Aorta (tissue), 5 donors: ENCODE measurements at regions not wholly inside any gene's neighbourhood (a gene's known extent, or its start where the extent isn't known, plus 50 kb on each side); places are given as distances from the start of the nearest gene placed in this dataset.
"Not testable (repeated sequence)": the region's sequence is repeated elsewhere in the genome, so short reads cannot be mapped to it uniquely, and the experiment has no call there.

ENCODE experiments used
- ATAC-seq: fragments of 200-7000 bp; cut with Tn5 transposase; one replicate; pipeline ENCODE4 v1.9.1; 2022; ENCODE audit warnings: moderate library complexity; ENCODE audit not compliant: low FRiP score
- DNase-seq, 2 donors: peaks; one replicate each; pipeline ENCODE4 v3.0.0-alpha.2; 2020
- H3K27ac ChIP-seq, 2 donors: one replicate each; pipeline ENCODE4 v1.5.1; 2013; ENCODE audit warnings: low read length in 2 of 2, mild to moderate bottlenecking in 2 of 2, moderate library complexity in 2 of 2, control low read depth in 1 of 2, inconsistent platforms in 1 of 2, low read depth in 1 of 2
- H3K27me3 ChIP-seq, 2 donors: one replicate each; pipeline ENCODE4 v1.6.1; 2013; ENCODE audit warnings: control low read depth in 1 of 2, low read length in 1 of 2, mild to moderate bottlenecking in 1 of 2, moderate library complexity in 1 of 2; ENCODE audit not compliant: insufficient read depth in 2 of 2, control insufficient read depth in 1 of 2
- H3K36me3 ChIP-seq, 2 donors: one replicate each; pipeline ENCODE4 v1.6.1; 2013; ENCODE audit warnings: control low read depth in 1 of 2, low read length in 1 of 2, mild to moderate bottlenecking in 1 of 2; ENCODE audit not compliant: insufficient read depth in 2 of 2, control insufficient read depth in 1 of 2
- H3K4me1 ChIP-seq, 2 donors: one replicate each; pipeline ENCODE4 v1.6.1; 2013; ENCODE audit warnings: low read length in 2 of 2, control low read depth in 1 of 2, mild to moderate bottlenecking in 1 of 2, moderate library complexity in 1 of 2; ENCODE audit not compliant: insufficient read depth in 2 of 2, control insufficient read depth in 1 of 2
- H3K4me3 ChIP-seq, 2 donors: one replicate each; pipeline ENCODE4 v1.5.1; 2013; ENCODE audit warnings: low read length in 2 of 2, control low read depth in 1 of 2, mild to moderate bottlenecking in 1 of 2
- H3K9me3 ChIP-seq: one replicate; pipeline ENCODE4 v1.6.1; 2013; ENCODE audit warnings: mild to moderate bottlenecking, low read length; ENCODE audit not compliant: control insufficient read depth
- WGBS, 2 donors: extraction: QIAGEN DNeasy Blood & Tissue Kit; methylation state at CpG; one replicate each; pipeline ENCODE4 v1.1.7; 2013; 5-methylcytosine and 5-hydroxymethylcytosine counted together
- intact Hi-C, 2 donors: fragments of 100-400 bp; cut with DNase I; formaldehyde crosslinking; loops; one replicate each; pipeline versions ENCODE4 v1.14.2 to v1.15.0; 2022
- donor health status: healthy with polysubstance abuse.
- donor health status: Bipolar disorder and iron deficiency.
- donor health status: DM: no; HTN: no; CAD: no.
- donor health status: DM: no; HTN: no; CAD: no.
- donor health status: DM: yes; HTN: yes; CAD: no.

DNA sequence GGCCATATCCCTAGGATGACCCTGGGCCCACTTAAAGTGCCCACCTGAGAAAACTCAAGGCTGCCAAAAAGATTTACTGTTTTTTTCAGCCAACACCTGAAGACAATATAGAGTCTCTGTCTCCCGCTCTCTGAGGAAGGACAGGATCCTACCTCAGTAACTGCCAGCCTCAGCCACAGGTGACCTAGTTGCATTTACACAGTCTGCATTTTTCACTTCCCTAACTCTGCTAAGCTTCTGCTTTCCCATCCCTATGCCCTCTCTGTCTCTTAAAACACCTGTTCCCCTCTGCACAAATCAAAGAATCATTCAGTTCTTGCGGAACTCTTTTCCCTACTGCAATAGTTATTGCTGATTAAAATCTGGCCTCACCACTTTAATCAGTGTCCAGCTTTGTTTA, 609.5 kb downstream of the UQCRFS1 start:
- no peak overlapping the region for H3K4me3 ChIP-seq
- DNase-seq (no peak), ATAC-seq (no peak)
- no peaks in the 10 kb centered on the region for H3K9me3 ChIP-seq
- H3K4me1 ChIP-seq, result no peaks in the 10 kb centered on the region
- intact Hi-C loops, result no loop called here
- H3K36me3 ChIP-seq, result no peaks in the 10 kb centered on the region
- H3K27ac ChIP-seq, result no peak overlapping the region
- no peaks in the 10 kb centered on the region for H3K27me3 ChIP-seq
- WGBS, 2 donors, result 92 to 93% methylated on average over 2 of the region's 2 CpGs

GRCh38 chr19:28602675-28603298, 610.2 kb downstream of the UQCRFS1 start:
- Histone ChIP-seq H3K36me3 (no peaks in the 10 kb centered on the region), H3K4me1 (no peaks in the 10 kb centered on the region), H3K4me3 (no peak overlapping the region), H3K27ac (no peak overlapping the region), H3K27me3 (no peaks in the 10 kb centered on the region), H3K9me3 (no peaks in the 10 kb centered on the region)
- no peak for DNase-seq
- ATAC-seq, result no peak
- intact Hi-C loops, result no loop called here
- 74 to 78% methylated on average over 9 of the region's 9 CpGs for WGBS, 2 donors

DNA sequence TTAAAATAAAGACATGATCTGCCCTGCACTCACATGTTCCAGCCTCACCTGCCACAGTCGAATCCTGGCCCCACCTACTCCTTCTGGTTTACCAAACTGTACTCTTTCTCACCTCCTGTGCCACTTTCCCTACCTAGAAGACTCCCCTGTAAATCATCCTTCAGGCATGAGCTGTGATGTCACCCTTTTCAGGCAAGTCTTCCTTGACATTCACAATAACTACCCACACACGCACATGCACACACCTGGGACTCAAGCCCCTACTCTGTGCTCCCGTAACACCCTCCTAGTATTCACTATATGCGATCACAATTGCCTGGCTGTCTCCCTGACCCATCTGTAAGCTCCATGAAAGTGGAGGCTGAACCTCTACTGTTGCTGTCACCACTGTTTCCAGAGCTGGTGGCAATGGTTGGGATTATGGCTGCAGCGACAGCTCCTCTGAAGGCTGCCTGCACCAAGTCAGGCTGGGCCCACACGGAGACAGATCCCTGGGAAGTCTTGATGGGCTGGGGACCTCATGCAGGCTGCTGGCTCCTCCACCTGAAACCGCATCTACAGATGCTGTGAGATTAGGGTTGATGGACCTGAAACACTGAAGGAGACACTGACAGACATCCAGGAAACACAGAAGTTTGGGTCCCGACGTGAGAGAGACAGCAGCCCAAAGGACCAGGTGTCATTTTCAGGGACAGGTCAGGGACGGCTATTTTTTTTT, 611.1 kb downstream of the UQCRFS1 start:
- H3K36me3 ChIP-seq, result no peaks in the 10 kb centered on the region
- intact Hi-C loops, result no loop called here
- WGBS, 2 donors, result 72% methylated on average over 10 of the region's 10 CpGs

GRCh38 chr19:28598861-28599260, 614.1 kb downstream of the UQCRFS1 start:
- WGBS, 2 donors, result 34 to 46% methylated on average over 3 of the region's 3 CpGs
- Histone ChIP-seq H3K4me1 (no peaks in the 10 kb centered on the region), H3K27ac (no peak overlapping the region), H3K27me3 (no peaks in the 10 kb centered on the region), H3K36me3 (no peaks in the 10 kb centered on the region), H3K9me3 (no peaks in the 10 kb centered on the region), H3K4me3 (no peak overlapping the region)
- DNase-seq, result no peak
- no peak for ATAC-seq
- intact Hi-C loops, result no loop called here

More for the DNA sequence above, 611.1 kb downstream of the UQCRFS1 start:
- DNase-seq, result no peak
- no peak overlapping the region for H3K4me3 ChIP-seq
- no peaks in the 10 kb centered on the region for H3K9me3 ChIP-seq
- H3K4me1 ChIP-seq, result no peaks in the 10 kb centered on the region
- H3K27me3 ChIP-seq, result no peaks in the 10 kb centered on the region
- ATAC-seq, result no peak
- no peak overlapping the region for H3K27ac ChIP-seq

- Histone ChIP-seq H3K27ac (no peak overlapping the region), H3K36me3 (no peaks in the 10 kb centered on the region), H3K27me3 (no peaks in the 10 kb centered on the region), H3K4me3 (no peak overlapping the region), H3K4me1 (no peaks in the 10 kb centered on the region), H3K9me3 (no peaks in the 10 kb centered on the region)
- no peak for DNase-seq
- ATAC-seq, result no peak
- intact Hi-C loops, result no loop called here
- 7 to 32% methylated on average over 12 of the region's 12 CpGs for WGBS, 2 donors
These were observed 616.3 kb downstream of the UQCRFS1 start for GRCh38 chr19:28596561-28597071.

DNA sequence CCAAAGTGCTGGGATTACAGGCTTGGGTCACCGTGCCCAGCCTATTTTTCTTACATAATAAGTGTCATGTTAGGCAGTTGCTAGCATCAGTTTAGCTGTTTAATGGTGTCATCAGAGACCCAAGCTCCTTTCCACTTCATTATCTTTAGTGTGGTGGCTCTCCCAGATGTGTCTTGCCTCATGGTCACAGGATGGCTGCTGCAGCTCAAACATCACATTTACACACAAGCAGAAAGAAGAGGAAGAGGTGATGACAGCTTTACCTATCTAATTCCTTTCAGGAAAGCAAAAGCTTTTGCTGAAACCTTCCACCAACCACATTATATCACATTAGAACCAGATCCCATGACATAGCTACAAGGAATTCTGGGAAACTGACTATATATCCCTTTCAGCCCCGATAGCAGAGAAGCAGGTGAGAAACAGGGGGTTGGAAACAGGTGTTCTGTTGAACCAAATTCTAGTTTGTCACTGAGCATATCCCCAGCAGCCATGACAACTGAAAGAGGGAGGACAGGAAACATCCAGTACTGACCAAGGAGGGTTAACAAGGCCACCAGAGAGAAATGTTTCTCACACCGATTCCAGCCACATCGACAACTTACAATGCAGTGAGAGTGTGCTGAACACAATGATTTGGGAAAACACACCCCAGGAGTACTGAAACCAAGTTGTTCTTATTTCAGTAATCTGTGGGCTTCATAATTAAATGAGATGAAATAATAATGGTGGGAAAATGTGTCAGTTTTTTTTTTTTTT, 617.0 kb downstream of the UQCRFS1 start:
- no peaks in the 10 kb centered on the region for H3K4me1 ChIP-seq
- no peaks in the 10 kb centered on the region for H3K9me3 ChIP-seq
- H3K4me3 ChIP-seq, result no peak overlapping the region
- intact Hi-C loops, result no loop called here
- H3K27ac ChIP-seq, result no peak overlapping the region
- ATAC-seq (no peak), DNase-seq (no peak)
- WGBS, 2 donors, result 44 to 60% methylated on average over 4 of the region's 4 CpGs
- no peaks in the 10 kb centered on the region for H3K36me3 ChIP-seq
- H3K27me3 ChIP-seq, result no peaks in the 10 kb centered on the region

DNA sequence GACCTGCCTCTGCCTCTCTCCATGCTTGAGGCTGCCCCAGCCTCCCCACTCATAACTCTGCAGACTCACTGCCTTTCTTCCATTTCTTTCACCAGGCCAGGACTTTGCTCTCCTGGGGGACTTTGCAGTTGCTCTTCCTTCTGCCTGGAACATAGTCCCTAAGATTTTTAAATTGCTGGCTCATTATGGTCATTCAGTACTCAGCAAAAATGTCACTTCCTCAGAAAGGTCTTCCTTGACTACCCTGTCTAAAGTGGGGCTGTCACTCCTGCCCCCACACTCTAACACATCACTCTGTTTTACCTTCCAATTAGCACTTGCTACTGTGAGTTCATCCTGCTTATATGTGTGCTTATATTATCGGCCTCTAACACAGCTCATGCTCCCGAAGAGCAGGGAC, 618.2 kb downstream of the UQCRFS1 start:
- H3K36me3 ChIP-seq, result no peaks in the 10 kb centered on the region
- ATAC-seq (no peak), DNase-seq (no peak)
- no peak overlapping the region for H3K27ac ChIP-seq
- H3K27me3 ChIP-seq, result no peaks in the 10 kb centered on the region
- H3K4me1 ChIP-seq, result no peaks in the 10 kb centered on the region
- intact Hi-C loops, result no loop called here
- H3K4me3 ChIP-seq, result no peak overlapping the region
- no peaks in the 10 kb centered on the region for H3K9me3 ChIP-seq
- 75 to 85% methylated on average over 2 of the region's 2 CpGs for WGBS, 2 donors

GRCh38 chr19:28589991-28590411, 623.0 kb downstream of the UQCRFS1 start:
- H3K36me3 ChIP-seq, H3K27me3 ChIP-seq, H3K27ac ChIP-seq, H3K4me3 ChIP-seq, H3K4me1 ChIP-seq, intact Hi-C loops, H3K9me3 ChIP-seq, DNase-seq, ATAC-seq: not testable (repeated sequence)
- 73% methylated on average over 11 of the region's 11 CpGs for WGBS, 2 donors
